ENCODE measurements at regions not wholly inside any gene's neighbourhood (a gene's known extent, or its start where the extent isn't known, plus 50 kb on each side); places are given as distances from the start of the nearest gene placed in this dataset.

- Histone ChIP-seq H3K36me3 (ENCODE audit: control insufficient read depth in 2 of 2, insufficient read depth in 1 of 2, low read length in 2 of 2) (no peaks in the 10 kb centered on the region), H3K9me3 (ENCODE audit: control insufficient read depth, insufficient read depth, low read depth, low read length) (no peaks in the 10 kb centered on the region), H3K27ac (ENCODE audit: extremely low read depth, low read depth, low read length) (peak overlapping the region; percentile 57; the same call in 1 of the 2 replicates), H3K4me3 (ENCODE audit: low read depth, low read length) (no peak overlapping the region), H3K4me1 (ENCODE audit: control insufficient read depth, insufficient read depth, low read length) (peaks cover 16% of the 10 kb centered on the region)
- ChIA-PET POLR2A (no interaction called here), CTCF (interaction anchor here (2.0 kb wide), 1 partner anchor 10 kb away, joined by 6 read pairs; no protein-coding TSS in a partner anchor)
- TF ChIP-seq TRIM28 (IDR thresholded peaks at IDR 0.05; ENCODE audit: borderline replicate concordance, low read length) (no peak), ZNF777 (tag by site-specific recombination; IDR thresholded peaks at IDR 0.05; ENCODE audit: borderline replicate concordance) (no peak), OSR2 (tag by site-specific recombination; IDR thresholded peaks at IDR 0.05) (no peak), ZNF837 (tag by site-specific recombination; IDR thresholded peaks at IDR 0.05) (no peak), HIC1 (tag by site-specific recombination; IDR thresholded peaks at IDR 0.05) (no peak), ZNF629 (tag by site-specific recombination; IDR thresholded peaks at IDR 0.05) (peak; percentile 71), ZNF211 (tag by site-specific recombination; IDR thresholded peaks at IDR 0.05; ENCODE audit: low read depth) (no peak), ZNF623 (tag by site-specific recombination; IDR thresholded peaks at IDR 0.05) (no peak), GFI1B (tag by site-specific recombination; IDR thresholded peaks at IDR 0.05) (peak; percentile 75; the same call in 1 of the 2 replicates), ZFHX2 (tag by site-specific recombination; conservative IDR thresholded peaks at IDR 0.05) (no peak), ATF2 (tag by site-specific recombination; IDR thresholded peaks at IDR 0.05; ENCODE audit: low read depth) (peak; percentile 96), ZNF292 (tag by site-specific recombination; IDR thresholded peaks at IDR 0.05; ENCODE audit: borderline replicate concordance, low read depth) (no peak), KLF17 (tag by site-specific recombination; IDR thresholded peaks at IDR 0.05) (no peak), PRDM4 (tag by site-specific recombination; IDR thresholded peaks at IDR 0.05) (0 out of 2 replicates have a peak, but pooled peaks have one; percentile 43), KLF10 (tag by site-specific recombination; IDR thresholded peaks at IDR 0.05) (no peak), ZNF639 (tag by site-specific recombination; IDR thresholded peaks at IDR 0.05) (no peak), ZSCAN16 (tag by site-specific recombination; IDR thresholded peaks at IDR 0.05) (no peak), ZNF548 (tag by site-specific recombination; IDR thresholded peaks at IDR 0.05) (no peak), ZNF148 (tag by site-specific recombination; IDR thresholded peaks at IDR 0.05; ENCODE audit: borderline replicate concordance) (no peak), FEZF1 (tag by site-specific recombination; IDR thresholded peaks at IDR 0.05) (peak; percentile 63), ZSCAN18 (tag by site-specific recombination; IDR thresholded peaks at IDR 0.05) (no peak), ZIC2 (tag by site-specific recombination; IDR thresholded peaks at IDR 0.05) (no peak), ZNF513 (tag by site-specific recombination; IDR thresholded peaks at IDR 0.05) (no peak)
Measured at GRCh38 chr13:105971312-105971711, 564.1 kb downstream of the EFNB2 start.
